ENCODE measurements at regions not wholly inside any gene's neighbourhood (a gene's known extent, or its start where the extent isn't known, plus 50 kb on each side); places are given as distances from the start of the nearest gene placed in this dataset.
A peak's percentile ranks its signal among the peaks of the same experiment; 100 is the strongest.
"Not testable (repeated sequence)": the region's sequence is repeated elsewhere in the genome, so short reads cannot be mapped to it uniquely, and the experiment has no call there.

DNA sequence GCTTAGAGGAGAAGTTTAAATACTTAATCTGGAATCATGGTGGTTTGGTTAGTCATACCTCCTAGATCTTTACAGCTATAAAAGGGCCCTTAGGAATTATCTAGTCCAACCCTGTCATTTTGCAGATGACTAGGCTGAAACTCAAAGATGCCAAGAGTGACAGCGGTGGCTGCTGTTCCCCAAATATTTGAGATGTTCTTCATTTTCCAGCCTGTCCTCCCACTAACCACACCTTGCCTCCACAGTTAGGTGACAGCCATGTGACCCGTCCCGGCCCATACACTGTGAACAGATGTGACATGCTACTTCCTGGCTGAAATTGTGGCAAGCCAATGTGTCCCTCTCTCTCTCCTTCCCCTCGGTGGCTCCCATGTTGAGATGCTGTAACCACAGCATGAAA is 225.5 kb upstream of the IPO5 start:
- no peak for DNase-seq

DNA sequence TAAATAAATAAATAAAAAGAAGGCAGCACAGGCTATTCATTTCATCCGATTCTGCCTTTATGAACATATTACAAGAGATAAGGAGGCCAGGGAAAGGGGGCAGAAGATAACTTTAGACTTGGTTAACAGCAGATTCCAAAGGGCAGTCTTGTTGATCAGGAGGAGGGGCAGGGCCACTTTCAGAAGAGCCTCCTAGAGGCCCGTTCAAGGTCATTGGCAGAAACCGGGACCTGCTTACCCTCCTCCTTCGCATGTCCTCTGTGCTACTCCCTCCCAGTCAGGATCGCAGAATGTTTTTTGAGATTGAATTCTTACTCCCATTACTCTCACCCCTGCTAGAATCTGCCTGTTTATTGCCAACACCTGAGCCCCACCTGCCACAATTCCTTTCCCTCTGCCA is 217.0 kb upstream of the IPO5 start:
- DNase-seq: no peak

DNA sequence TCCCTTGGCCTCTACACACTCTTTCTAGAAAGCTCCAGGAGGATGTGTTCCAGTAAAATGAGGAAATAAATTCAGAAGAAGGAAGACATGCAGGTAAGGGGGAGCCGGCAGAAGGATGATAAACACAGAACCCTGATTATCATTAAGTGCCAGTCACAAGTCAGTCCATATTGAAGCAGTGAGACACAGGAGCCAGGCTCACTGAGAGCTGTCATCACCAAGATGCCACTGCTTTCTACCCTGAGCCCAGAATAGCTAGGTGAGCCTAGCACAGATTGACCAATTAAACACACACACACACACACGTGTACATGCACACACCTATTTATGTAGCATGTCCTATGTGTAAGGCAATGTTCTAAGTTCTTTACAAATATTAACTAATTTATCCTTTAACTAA is 211.4 kb upstream of the IPO5 start:
- DNase-seq: no peak

DNA sequence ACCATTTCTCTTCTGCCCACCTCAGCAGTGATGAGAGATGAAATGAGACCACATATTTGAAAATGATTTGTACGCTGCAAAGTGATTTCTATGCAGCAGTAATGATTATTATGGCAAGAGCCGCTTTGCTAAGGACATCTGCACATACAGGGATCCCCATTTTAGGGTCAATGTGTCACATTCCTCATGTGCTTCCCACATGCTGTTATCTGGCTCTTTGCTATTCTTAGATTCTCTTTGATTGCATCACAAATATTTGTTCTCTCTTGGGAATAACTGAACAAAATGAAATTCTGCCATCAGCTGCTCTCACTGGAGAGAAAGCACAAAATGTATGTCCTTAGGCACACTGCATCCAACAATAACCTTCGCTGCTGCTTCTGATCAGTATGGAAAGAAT is 209.5 kb upstream of the IPO5 start:
- DNase-seq: no peak

DNA sequence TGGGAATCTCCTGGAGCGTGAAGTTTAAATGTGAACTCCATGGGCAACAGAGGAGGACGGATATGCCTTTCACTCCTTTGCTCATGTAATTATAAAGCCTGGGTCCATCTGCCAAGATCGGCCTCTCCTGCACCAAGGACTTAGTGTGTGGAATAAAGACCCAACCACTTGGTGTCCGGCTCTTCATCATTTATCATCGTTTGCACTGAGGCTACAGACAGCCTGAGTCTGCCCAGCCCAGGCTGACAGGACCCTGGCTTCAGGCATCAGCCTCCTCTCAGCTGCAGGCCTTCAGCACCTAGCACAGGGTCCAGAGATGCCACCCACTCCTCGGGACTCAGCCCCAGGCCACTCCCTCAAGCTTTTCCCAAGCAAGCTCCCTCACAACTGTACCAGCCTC is 206.8 kb upstream of the IPO5 start:
- DNase-seq: no peak

DNA sequence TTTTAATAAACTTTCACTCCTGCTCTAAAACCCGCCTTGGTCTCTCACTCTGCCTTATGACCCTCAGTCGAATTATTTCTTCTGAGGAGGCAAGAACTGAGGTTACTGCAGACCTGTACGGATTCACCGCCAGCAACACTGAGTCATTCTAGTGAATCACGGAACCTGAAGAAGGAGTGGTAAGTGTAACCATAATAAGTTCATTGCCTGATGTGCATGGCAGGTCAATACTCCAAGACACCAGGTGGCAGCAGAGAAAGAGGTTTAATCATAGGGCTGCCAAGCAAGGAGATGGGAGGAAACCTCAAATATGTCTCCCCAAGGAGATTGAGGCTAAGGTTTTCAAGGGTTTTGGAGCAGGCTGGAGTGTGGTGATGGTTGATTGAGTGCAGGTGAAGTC is 204.3 kb upstream of the IPO5 start:
- peak in 1 of 2 experiments; percentile 21 for DNase-seq

DNA sequence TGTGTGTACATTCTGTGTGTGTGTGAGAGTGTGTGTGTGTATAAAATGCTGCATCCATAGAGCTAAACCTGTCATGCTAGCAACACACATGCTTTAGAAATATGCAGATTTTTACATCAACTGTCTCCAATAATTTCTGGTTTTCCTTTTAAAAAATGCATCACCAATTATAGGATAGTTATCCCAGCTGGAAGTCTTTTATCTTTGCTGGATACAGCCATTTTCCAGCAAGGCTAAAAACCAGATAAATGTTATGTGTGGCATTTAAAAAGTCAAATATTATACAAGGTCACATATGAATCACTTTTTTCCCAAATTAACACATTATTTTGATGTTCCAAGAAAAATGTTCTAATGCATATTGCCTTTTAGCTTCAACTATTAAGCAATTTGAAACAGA is 202.0 kb upstream of the IPO5 start:
- no peak for DNase-seq

DNA sequence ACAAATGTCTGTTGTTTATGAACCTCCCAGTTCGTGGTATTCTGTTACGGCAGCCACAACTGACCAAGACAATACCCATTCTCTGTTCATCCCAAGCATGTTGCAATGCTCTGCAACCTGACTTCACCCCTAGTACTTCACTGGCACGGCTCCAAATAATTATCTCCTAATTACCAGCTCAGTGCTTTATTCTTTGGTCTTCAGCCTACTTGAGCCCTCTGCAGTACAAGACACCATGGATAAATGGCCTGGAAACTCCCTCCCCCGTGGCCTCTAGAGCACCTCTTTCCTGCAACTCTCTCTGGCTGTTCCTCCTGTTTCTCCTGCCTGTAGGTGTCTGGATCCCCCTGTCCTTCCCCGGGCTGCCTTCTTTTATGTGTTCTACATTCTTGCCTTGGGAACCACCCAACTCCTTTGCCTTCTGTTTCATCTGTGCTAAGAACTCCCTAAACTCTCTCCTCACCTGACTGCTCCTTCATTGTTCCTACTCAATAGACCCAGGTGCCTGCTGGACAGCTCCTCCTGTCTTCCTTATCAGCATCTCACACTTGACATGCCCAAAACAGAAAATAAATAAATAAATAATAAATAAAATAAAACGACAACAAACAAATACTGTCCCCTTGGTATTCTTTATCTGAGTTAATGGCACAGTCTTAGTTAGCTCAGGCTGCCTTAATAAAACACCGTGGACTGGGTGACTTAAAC is 200.4 kb upstream of the IPO5 start:
- DNase-seq: no peak

DNA sequence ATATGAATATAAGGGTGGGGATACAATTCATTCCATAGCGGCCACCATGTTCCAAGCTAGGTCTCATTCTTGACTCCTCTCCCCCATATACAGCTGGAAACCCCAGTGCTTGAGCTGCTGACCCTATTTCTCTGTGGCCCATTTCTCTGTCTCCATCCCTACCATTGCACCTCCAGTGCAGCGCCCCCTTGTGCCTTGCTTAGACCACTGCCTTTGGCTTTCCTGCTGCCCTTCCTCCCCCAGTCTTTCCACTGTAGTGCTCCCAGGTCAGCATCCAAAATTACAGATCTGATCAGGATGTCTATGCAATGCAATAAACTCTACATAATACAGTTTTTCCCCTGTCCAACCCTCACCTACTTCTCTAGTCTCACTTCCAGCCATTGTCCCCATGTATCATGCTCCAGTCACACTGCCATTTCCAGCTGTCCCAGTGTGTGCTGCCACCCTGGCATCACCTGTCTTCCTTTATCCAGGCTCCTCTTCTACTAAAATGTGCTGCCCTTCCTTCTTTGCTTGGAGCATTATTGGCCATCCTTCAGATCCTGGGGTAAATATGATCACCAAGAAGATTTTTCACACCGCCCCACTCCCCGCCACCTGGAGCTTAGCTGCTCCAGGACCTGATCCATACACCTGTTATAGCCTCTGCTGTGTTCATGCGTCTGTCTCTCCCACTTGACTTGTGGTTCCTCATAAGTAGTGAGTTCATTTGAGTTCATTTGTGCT is 199.4 kb upstream of the IPO5 start:
- DNase-seq: peak in 1 of 2 experiments; percentile 4

DNA sequence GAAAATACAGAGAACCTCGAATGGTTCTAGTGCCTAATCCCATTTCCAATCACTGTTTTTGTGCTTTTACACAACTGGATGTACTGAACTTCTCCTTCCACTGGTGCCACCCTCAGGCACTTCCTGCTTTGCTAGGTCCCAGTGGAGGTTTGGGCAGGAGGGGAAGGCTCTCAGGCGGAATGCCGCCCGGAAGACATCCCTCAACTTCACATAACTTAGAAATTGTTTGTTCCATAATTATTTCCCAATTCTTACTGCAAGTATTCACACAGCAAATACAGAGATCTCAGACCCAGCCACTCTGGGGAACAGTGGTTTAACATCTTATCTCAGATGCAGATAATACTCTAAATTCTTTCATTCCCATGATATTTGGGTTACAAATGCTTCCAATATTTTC is 195.7 kb upstream of the IPO5 start:
- no peak for DNase-seq

DNA sequence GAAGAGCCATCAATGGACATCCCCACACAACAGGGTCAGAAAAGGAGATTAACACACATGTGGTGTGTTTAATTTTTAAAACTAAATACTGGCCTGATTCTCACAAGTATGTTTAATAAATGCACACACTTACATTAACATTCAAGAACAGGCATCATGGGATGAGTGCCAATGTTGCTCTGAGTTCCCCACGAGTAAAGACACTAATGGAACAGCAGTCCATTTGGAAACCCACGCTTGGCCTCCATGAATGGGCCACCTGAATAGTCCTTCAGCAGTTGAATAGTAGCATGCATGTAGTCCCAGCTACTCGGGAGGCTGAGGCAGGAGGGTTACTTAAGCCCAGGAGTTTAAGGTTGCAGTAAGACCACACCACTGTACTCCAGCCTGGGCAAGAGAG is 195.2 kb upstream of the IPO5 start:
- no peak for DNase-seq

DNA sequence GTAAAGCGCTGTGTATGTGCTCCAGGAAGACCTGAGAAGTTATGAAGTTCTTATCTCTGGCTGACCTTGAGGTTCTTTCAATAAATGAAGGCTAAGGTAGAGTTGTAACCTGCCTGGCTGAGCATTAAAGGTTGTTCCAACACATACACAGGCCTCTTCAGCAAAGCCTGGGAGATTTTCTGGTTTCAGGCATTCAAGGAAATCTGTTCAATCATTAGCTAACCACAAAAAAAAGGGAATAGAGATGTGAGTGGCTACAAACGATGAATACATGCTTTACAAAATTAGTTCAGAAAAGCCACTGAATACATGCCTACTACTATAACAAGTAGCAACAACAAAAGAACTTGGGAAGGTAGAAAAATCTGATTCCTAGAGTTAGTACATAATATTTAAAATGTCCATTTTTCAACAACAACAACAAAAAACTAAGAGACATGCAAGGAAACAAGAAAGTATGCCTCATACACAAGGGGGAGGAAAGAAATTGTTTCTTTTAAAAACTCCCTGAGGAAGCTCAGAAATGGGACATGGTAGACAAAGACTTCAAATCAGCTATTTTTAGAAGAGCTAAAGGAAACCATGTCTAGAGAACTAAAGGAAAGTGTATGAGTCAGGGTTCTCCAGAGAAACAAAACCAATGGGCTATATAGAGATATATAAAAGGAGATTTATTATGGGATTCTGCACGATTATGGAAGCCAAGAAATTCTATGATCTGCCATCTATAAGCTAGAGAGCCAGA is 191.5 kb upstream of the IPO5 start:
- no peak for DNase-seq

DNA sequence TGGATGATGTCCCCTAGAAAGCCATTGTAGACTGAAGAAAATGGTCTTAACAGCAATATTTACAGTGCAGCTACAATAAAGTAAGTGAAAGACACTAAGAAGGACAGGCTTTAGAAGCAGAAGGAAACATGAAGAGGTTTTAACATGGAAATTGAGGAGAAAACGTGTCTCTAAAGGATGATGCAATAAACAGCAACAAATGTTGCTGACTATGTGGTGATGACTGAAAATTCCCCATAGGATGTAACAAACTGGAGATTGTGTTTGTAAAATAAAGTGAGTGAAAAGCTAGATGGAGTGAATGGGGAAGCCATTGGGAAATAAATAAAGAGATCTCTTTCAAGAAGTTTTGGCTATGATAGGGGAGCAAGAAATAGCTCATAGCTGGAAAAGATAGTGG is 186.7 kb upstream of the IPO5 start:
- DNase-seq: no peak

DNA sequence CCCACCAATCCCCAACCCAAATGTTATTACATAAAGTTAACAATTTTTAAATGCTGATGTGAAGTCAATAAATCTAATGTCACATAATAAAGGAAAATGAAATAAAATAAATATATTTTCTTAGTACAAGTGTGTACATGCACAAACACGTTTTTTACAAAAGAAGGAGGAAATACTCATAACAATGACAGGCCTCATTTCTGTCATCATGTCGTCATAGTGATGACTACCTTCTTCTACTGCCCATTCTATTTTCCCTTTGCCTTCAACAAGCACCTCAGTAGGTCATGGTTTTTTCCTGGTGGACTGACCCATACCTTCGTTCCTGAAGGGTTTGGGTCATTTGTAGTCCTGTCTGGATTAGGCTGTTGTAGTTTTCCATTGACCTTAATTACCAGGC is 185.3 kb upstream of the IPO5 start:
- no peak for DNase-seq

DNA sequence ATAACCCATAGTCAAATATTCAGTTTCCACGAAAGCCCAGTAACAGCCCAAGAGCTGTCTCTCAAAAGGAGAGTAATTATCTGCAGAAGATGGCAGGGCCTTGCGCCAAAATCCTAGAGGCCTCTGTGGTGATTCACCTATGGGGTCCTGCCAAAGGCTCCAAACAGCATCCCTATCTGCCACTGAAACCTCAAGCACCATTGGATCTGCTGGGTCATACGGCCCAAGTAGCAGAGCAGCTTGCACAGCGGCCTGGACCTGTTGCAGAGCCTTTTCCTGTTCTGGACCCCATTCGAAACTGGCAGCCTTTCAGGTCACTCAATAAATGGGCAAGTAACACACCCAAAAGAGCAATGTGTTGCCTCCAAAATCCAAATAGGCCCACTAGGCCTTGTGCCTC is 183.2 kb upstream of the IPO5 start:
- DNase-seq: not testable (repeated sequence)

DNA sequence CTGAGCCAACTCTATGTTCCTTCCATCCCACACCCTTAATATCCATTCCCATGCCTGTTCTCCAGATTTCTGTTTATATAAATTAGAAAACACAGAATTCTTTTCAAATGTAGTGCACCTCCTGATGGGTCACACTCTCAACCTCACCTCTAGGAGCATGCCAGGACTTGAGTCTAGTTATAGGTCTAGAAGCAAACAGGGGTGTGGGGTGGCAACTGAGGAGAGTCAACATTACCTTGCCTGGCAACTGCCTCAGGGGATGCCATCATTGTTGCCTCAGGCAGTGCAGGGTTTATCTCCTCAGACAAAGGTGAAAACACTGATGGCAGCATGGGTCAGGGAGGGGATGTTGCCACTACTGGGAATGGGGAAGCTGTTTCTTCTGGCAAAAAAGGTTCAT is 181.0 kb upstream of the IPO5 start:
- DNase-seq: not testable (repeated sequence)

DNA sequence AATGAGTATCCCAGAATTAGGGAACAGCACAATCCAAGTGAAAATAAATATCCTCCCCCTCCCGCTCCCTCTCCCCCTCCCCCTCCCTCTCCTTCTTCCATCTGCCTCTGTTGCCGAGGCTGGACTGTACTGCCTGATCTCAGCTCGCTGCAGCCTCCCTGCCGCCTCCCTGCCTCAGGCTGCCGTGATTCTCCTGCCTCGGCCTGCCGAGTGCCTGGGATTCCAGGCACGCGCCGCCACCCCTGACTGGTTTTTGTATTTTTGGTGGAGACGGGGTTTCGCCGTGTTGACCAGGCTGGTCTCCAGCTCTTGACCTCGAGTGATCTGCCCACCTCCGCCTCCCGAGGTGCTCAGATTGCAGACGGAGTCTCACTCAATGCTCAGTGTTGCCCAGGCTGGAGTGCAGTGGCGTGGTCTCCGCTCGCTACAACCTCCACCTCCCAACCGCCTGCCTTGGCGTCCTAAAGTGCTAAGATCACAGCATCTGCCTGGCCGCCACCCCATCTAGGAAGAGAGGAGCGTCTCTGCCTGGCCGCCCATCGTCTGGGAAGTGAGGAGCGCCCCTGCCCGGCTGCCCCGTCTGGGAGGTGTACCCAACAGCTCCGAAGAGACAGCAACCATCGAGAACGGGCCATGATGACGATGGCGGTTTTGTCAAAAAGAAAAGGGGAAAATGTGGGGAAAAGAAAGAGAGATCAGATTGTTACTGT is 178.9 kb upstream of the IPO5 start:
- not testable (repeated sequence) for DNase-seq

DNA sequence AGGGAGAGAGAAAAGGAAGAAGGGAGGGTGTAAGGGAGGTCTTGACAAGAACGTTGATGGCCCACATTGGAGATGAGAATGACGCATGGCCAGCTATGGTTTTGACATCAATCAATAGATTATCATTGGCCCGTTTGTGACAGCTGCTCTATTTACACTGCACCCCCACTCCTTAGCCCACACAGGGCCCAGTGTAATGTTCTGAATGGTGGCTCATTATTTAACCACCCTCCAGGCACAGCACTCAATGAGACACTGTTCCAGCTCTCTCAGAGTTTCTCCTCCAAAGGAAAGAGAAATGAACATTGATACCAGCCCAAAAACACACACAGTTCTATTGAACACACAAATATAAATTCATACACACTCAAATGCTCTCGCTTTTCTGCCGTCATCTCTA is 173.0 kb upstream of the IPO5 start:
- no peak for DNase-seq

DNA sequence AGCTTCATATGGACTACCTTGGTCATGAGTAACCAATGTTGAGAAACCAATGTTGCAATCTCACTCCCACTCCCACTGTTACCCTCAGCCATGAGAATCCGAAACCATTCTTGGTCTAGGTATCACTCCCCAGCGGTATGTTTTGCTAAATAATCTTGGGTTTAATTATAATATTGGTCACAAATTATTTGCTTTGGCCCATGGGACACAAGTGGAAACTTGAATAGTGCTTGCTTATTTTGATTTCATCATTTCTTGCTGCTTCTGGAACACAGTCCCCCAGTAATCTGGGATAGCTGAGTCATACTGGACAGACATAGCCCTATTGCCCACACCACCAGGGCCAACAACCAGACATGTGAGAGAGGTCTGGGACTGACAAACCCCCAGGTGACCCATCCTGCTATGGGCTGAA is 171.6 kb upstream of the IPO5 start:
- no peak for DNase-seq

DNA sequence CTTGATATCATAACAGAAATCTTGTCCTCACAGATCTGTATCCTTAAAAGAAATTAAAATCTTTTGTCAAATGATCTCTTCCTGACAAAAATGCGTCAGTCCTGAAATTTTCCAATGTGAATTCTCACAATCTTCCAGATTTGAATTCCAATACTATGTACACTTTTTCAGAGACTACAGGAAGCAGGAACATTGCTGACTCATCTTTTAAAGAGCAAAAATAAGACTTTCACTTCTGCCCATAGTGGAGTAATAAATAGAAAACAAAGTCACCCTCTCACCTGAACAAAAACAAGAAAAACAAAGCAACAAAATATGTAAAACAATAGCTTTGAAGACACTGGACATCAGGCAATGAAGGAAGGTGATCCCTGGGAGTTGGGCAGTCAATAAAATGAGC is 167.0 kb upstream of the IPO5 start:
- DNase-seq: no peak

DNA sequence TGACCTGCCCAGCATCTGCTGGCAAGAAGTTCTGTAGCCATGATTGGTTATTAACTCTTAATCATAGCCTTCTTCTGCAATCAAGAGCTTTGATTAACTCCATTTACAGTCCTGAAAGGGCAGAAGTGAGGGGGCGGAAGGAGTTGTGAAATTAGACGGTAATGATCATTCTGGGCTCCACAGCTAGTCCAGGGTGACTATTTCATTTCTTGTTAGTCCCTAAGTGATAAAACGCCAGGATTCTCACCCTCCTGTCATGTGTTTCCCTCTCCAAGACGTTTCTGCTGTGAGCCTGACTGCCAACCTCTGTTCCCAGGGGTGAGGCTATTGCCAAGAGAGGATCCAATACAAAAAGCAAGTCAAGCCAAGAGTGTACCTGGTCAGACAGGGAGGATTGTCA is 155.9 kb upstream of the IPO5 start:
- DNase-seq: no peak

DNA sequence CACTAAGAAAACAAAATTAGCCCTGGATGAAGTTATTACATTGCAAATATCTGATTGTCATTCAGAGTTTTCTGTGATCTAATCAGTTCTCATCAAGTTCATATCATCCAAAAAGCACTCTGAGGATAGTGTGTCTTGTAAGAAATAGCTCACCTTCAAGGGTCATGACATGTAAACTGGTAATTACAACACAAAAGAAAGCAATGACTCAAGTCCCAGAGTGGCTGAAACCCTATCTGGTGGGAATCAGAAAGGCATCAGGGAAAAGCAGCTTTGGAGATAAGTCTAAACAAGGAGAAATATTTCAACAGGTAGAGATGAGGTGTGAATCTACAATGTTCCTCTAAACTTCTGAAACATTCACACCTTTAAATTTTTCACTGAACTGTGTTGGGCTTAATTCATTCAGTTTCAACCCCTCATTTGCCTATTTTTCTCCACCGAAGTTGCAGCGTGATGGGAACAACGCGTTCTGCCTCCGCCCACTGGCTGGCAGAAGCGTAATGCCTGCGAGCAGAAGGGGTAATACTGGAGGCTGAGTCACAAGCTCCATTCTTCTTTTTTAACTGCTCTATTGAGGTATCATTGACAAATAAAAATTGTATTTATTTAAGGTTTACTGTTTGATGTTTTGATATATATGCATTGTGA is 155.2 kb upstream of the IPO5 start:
- peak in 1 of 2 experiments; percentile 23 for DNase-seq

DNA sequence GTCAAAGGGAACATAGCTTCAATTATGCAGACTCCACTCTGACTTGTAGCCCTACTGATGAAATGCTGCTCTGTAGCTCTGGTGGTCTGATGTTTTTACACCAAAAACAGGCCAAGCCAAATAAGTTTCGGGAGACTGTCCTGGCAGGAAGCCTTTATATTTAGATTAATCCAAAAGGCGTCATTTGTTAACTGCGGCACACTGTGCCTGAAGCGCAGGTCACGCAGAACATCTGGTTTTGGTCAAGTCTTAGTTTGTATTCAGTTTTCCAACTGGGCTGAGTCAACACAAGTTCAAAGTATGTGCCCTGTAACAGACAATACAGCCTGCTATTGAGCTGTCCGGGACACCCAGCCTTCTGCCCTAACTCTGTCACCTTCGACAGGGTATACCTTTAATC is 154.6 kb upstream of the IPO5 start:
- DNase-seq: no peak

Measured in NCI-H526 (cell line).